ENCODE measurements at regions not wholly inside any gene's neighbourhood (a gene's known extent, or its start where the extent isn't known, plus 50 kb on each side); places are given as distances from the start of the nearest gene placed in this dataset.

DNA sequence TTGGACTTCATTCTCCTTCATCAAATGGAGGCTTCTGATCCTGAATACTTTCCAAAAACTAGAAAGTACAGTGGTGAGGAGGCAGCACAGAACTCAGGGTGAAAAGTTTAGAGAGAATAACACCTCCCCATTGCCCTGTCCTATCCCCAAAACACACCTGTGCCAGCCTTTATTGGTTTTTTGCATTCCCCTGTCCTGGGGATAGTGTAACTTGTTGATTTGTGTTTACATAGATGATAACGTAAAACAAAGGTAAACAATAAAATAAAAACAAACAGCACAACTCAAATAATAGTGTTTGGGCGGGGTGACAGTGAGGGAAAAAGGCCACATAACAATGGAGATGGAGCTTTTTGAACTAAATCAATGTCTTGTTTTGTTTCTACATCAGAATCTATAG, 1917.7 kb downstream of the TP53TG3F start:
- H3K79me1 ChIP-seq (ENCODE audit: insufficient read depth, low read depth, low read length, poor library complexity, severe bottlenecking): no peaks in the 10 kb centered on the region
- no peak for DNase-seq
- H2BK20ac ChIP-seq (ENCODE audit: low read depth, low read length, poor library complexity, severe bottlenecking): no peak overlapping the region
- no peak overlapping the region for H2AK5ac ChIP-seq (ENCODE audit: insufficient read length, low read length)
- no peaks in the 10 kb centered on the region for H3K23me2 ChIP-seq (ENCODE audit: insufficient read length, low read depth, low read length, poor library complexity, severe bottlenecking)
- peaks cover 1% of the 10 kb centered on the region for H3K27me3 Mint-ChIP-seq (ENCODE audit: low read depth)
- H3T11ph ChIP-seq (ENCODE audit: low read length): no peak overlapping the region
- H2BK120ac ChIP-seq (ENCODE audit: low read depth, low read length, poor library complexity, severe bottlenecking): no peak overlapping the region
- H3K9me3 Mint-ChIP-seq: peaks cover 85 to 88% of the 10 kb centered on the region in 2 experiments
- no peak overlapping the region for H4K91ac ChIP-seq (ENCODE audit: insufficient read length, low read depth, low read length)
- no peak overlapping the region for H4K8ac ChIP-seq (replicated peaks; ENCODE audit: insufficient read length, low read depth, low read length)
- H4K20me1 ChIP-seq (ENCODE audit: control insufficient read depth, insufficient read depth, insufficient read length): no peaks in the 10 kb centered on the region
- no peak overlapping the region for H2AFZ ChIP-seq (ENCODE audit: low read length)
- peaks cover 0 to 15% (median 5%) of the 10 kb centered on the region in 3 experiments; a peak in 5 of 7 replicates for H3K36me3 Mint-ChIP-seq (ENCODE audit: insufficient read depth in 1 of 3, low read depth in 3 of 3)
- H4K5ac ChIP-seq (ENCODE audit: insufficient read length, low read depth, low read length): no peak overlapping the region
- H3K27me3 ChIP-seq (ENCODE audit: insufficient read depth, low read length): no peaks in the 10 kb centered on the region
- H3K23ac ChIP-seq (ENCODE audit: insufficient read length, low read depth, low read length): no peak overlapping the region
- no peak overlapping the region for H2BK15ac ChIP-seq (ENCODE audit: low read depth, low read length)
- no CpG with 5 or more reads among the region's 2 CpGs for WGBS (ENCODE audit: extremely low coverage, insufficient read length, low lambda C conversion rate)
- H3K79me2 ChIP-seq (ENCODE audit: insufficient read depth, low read length): no peaks in the 10 kb centered on the region
- H3K18ac ChIP-seq (ENCODE audit: insufficient read length, low read depth, low read length): no peak overlapping the region
- no peaks in the 10 kb centered on the region for H3K4me1 Mint-ChIP-seq
- H3K27ac ChIP-seq (ENCODE audit: insufficient read length, low read depth, low read length): no peak overlapping the region
- no peak overlapping the region for H3K4me2 ChIP-seq (ENCODE audit: insufficient read depth, insufficient read length, low read length)
- no peak overlapping the region for H2BK5ac ChIP-seq (ENCODE audit: insufficient read length, low read length)
- H3K9me3 ChIP-seq (ENCODE audit: control insufficient read depth, low read depth, low read length): peaks cover 83% of the 10 kb centered on the region
- no peak overlapping the region for H3K4ac ChIP-seq (ENCODE audit: low read depth, low read length)
- H2BK12ac ChIP-seq (ENCODE audit: insufficient read length, low read depth, low read length): no peak overlapping the region
- TF ChIP-seq, protein P1, sequence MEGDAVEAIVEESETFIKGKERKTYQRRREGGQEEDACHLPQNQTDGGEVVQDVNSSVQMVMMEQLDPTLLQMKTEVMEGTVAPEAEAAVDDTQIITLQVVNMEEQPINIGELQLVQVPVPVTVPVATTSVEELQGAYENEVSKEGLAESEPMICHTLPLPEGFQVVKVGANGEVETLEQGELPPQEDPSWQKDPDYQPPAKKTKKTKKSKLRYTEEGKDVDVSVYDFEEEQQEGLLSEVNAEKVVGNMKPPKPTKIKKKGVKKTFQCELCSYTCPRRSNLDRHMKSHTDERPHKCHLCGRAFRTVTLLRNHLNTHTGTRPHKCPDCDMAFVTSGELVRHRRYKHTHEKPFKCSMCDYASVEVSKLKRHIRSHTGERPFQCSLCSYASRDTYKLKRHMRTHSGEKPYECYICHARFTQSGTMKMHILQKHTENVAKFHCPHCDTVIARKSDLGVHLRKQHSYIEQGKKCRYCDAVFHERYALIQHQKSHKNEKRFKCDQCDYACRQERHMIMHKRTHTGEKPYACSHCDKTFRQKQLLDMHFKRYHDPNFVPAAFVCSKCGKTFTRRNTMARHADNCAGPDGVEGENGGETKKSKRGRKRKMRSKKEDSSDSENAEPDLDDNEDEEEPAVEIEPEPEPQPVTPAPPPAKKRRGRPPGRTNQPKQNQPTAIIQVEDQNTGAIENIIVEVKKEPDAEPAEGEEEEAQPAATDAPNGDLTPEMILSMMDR (conservative IDR thresholded peaks at IDR 0.05): no peak
- H3K9ac ChIP-seq (ENCODE audit: extremely low read depth, insufficient read length, low read length): no peak overlapping the region
- H3K4me3 Mint-ChIP-seq: no peak overlapping the region
- no peak overlapping the region for H3K27ac Mint-ChIP-seq
- no peak overlapping the region for H3K56ac ChIP-seq (ENCODE audit: insufficient read length, low read depth, low read length)
- H3K14ac ChIP-seq (ENCODE audit: insufficient read depth, low read length): no peak overlapping the region
- no peaks in the 10 kb centered on the region for H3K4me1 ChIP-seq (ENCODE audit: insufficient read depth, low read length)

Data from H9 (cell line).